Coronary artery (tissue), 2 donors: ENCODE measurements at regions not wholly inside any gene's neighbourhood (a gene's known extent, or its start where the extent isn't known, plus 50 kb on each side); places are given as distances from the start of the nearest gene placed in this dataset.
"Not testable (repeated sequence)": the region's sequence is repeated elsewhere in the genome, so short reads cannot be mapped to it uniquely, and the experiment has no call there.

Experiments used
- DNase-seq: peaks from one replicate; pipeline ENCODE4 v3.0.0-alpha.2; 2017; ENCODE audit warnings: low spot score
- H3K27ac ChIP-seq, 2 donors: fragments of 200-600 bp; sonication (generic); one replicate each; pipeline ENCODE4 v1.5.1; 2016 to 2019
- H3K4me3 ChIP-seq: fragments of 200-600 bp; sonication (generic); 2 replicates; pipeline ENCODE4 v1.5.1; 2016; ENCODE audit warnings: mild to moderate bottlenecking, moderate library complexity
- CTCF ChIP-seq: fragments of 200-600 bp; sonication (generic); IDR thresholded peaks from one replicate; pipeline ENCODE4 v1.5.1; 2019; ENCODE audit warnings: antibody characterized with exemption

GRCh38 chr13:44853641-44854040 is 135.6 kb downstream of the NUFIP1 start:
- no peak for DNase-seq
- Histone ChIP-seq H3K27ac (no peak overlapping the region), H3K4me3 (no peak overlapping the region)
- TF ChIP-seq CTCF, result no peak

DNA sequence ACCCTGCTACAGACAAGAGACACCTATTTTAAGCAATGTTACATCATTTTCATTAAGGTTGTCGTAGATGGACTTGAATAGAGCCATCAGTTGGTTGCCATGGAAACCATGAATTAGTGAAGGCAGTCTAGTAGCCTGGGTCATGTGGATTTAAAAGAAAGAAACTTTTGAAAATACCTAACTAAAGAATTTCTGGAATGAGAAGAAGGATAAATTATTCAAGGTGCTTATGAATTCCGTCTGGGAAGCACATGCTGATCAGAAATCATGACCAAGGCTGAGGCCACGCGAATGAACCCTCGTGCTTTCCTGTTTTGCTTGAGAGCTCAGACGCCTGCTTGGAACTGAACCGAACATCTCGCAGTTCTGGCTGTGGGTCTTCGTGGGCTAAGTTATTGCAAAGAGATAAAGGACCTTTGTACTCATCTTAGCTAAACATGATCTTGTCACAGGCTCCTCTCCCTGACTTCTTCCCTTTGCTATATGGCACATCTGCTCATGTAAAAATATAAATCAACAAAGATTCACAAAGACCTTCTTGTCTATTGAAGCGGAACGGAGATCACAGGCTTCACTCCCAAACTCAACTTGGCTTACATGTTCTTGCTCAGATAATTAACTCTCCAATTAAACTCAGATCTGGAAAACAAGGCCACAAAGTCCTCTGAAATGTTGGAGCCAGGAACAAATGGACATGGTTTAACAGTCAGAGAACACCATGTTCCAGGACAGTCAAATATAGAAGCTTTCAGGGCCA is 140.2 kb downstream of the NUFIP1 start:
- peak overlapping the region; percentile 47 to 68 for H3K27ac ChIP-seq
- no peak overlapping the region for H3K4me3 ChIP-seq
- no peak for DNase-seq
- TF ChIP-seq CTCF, result no peak

DNA sequence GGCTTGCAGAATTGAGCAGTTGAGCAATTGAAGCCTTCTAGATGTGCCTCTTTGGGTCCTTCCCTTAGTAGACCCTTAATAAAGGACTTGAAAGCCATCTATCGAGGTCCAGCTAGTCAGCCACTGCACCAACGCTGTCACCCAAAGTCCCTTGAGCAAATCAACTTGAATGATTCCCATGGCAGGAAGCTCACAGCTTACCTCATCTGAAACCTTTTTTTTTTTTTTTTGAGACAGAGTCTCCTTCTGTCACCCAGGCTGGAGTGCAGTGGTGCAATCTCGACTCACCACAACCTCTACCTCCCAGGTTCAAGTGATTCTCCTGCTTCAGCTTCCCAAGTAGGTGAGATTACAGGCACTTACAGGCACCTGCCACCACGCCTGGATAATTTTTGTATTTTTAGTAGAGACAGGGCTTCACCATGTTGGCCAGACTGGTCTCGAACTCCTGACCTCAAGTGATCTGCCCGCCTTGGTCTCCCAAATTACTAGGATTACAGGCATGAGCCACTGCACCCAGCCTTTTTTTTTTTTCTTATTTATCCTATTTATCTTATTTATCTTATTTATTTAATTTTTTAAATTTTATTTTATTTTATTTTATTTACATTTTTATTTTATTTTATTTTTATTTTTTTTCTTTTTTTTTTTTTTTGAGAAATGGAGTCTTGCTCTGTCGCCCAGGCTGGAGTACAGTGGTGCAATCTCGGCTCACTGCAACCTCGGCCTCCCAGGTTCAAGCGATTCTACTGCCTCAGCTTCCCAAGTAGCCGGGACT is 143.8 kb downstream of the NUFIP1 start:
- H3K27ac ChIP-seq, DNase-seq, H3K4me3 ChIP-seq: not testable (repeated sequence)

- Histone ChIP-seq H3K27ac (no peak overlapping the region), H3K4me3 (no peak overlapping the region)
- TF ChIP-seq CTCF, result no peak
- DNase-seq, result no peak
These were observed 144.5 kb downstream of the NUFIP1 start for GRCh38 chr13:44844786-44845185.

GRCh38 chr13:44843403-44843802 is 145.9 kb downstream of the NUFIP1 start:
- no peak for DNase-seq
- Histone ChIP-seq H3K4me3 (no peak overlapping the region), H3K27ac (peak overlapping the region in 1 of 2 donors; percentile 54)
- TF ChIP-seq CTCF, result no peak

GRCh38 chr13:44842158-44842557 is 147.1 kb downstream of the NUFIP1 start:
- no peak for DNase-seq
- TF ChIP-seq CTCF, result no peak
- Histone ChIP-seq H3K4me3 (no peak overlapping the region), H3K27ac (peak overlapping the region in 1 of 2 donors; percentile 54)

- no peak overlapping the region for H3K4me3 ChIP-seq
- no peak for TF ChIP-seq CTCF
- peak overlapping the region; percentile 34 to 70 for H3K27ac ChIP-seq
- no peak for DNase-seq
These were observed 149.1 kb downstream of the NUFIP1 start for GRCh38 chr13:44840131-44840530.
